IMR-90 (cell line): ENCODE measurements at regions not wholly inside any gene's neighbourhood (a gene's known extent, or its start where the extent isn't known, plus 50 kb on each side); places are given as distances from the start of the nearest gene placed in this dataset.

Source experiments
- CEBPB ChIP-seq: IDR thresholded peaks from 2 replicates; pipeline ENCODE4 v1.6.1; 2012; ENCODE audit warnings: low read depth, low read length, improper control_type of control experiment
- CTCF ChIP-seq: conservative IDR thresholded peaks from 2 replicates; pipeline ENCODE4 v1.5.1; 2012; ENCODE audit warnings: mild to moderate bottlenecking, low read depth, low read length, improper control_type of control experiment
- MAFK ChIP-seq: IDR thresholded peaks from 2 replicates; pipeline ENCODE4 v1.6.1; 2012; ENCODE audit warnings: low read depth, low read length, improper control_type of control experiment
- NFE2L2 ChIP-seq: fragments of 150-350 bp; IDR thresholded peaks from 2 replicates; pipeline ENCODE4 v1.6.1; 2016; ENCODE audit warnings: low read depth, mild to moderate bottlenecking, low read length
- POLR2A ChIP-seq: IDR thresholded peaks from 2 replicates; pipeline ENCODE4 v1.6.1; 2012; ENCODE audit warnings: mild to moderate bottlenecking, low read depth, low read length
- RCOR1 ChIP-seq: IDR thresholded peaks from 2 replicates; pipeline ENCODE4 v1.6.1; 2012; ENCODE audit warnings: mild to moderate bottlenecking, low read length, improper control_type of control experiment; ENCODE audit not compliant: insufficient replicate concordance
- RFX5 ChIP-seq: IDR thresholded peaks from 2 replicates; pipeline ENCODE4 v1.8.0; 2012; ENCODE audit warnings: low read depth, mild to moderate bottlenecking, low read length, moderate library complexity
- SMC3 ChIP-seq: fragments of 150-350 bp; IDR thresholded peaks from 2 replicates; pipeline ENCODE4 v1.6.1; 2016; ENCODE audit warnings: low read depth, mild to moderate bottlenecking, antibody characterized with exemption, low read length, moderate library complexity
- USF2 ChIP-seq: fragments of 150-350 bp; IDR thresholded peaks from 2 replicates; pipeline ENCODE4 v1.6.1; 2017; ENCODE audit warnings: mild to moderate bottlenecking, antibody characterized with exemption, low read length, low read depth

DNA sequence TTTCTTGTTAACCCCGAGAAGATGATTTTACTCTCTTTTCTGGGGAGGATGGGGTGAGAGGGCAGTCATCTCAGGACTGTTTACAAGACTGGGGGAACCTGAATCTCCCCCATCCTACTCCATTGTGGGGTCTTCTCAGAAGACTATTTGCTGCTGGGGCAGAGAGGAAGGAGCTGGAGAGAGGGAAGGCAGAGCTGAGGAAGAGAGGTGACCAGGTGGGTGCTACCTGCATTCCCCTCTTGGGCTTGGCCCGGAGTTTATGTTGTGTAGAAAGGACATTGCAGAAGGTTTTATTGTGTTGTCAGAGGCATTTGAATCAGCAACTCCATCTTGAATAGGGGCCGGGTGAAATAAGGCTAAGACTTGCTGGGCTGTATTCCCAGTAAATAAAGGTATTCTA, 247.1 kb upstream of the GALNT17 start:
- TF ChIP-seq POLR2A (no peak), CTCF (no peak), SMC3 (no peak), CEBPB (no peak), RFX5 (no peak), MAFK (no peak), RCOR1 (no peak), USF2 (no peak), NFE2L2 (no peak)
